ENCODE measurements at regions not wholly inside any gene's neighbourhood (a gene's known extent, or its start where the extent isn't known, plus 50 kb on each side); places are given as distances from the start of the nearest gene placed in this dataset.

DNA sequence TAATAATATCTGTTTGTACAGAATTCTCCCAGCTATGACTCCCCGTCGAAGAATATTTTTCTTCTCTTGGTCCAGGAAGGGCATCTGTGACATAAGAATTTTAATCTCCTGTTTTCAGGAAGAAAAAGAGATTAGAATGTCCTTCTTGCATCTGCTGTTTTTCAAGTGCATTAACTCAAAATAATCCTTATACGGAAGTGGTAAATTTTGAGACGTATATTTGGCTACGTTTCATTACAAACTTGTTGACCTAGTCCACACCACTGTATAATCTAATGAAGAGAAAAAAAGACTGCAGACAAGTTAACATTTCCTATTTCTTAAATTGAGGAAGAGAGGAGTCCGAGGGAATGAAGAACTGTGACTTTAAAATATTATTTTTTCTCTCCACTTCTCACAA lies 959.9 kb downstream of the DIAPH3 start:
- no peak overlapping the region for H4K12ac ChIP-seq (ENCODE audit: low read depth, low read length)
- no peak for DNase-seq
- H3K4me2 ChIP-seq (ENCODE audit: low read length) = no peak overlapping the region
- no peak overlapping the region for H2AFZ ChIP-seq (ENCODE audit: insufficient read depth, low read length, poor library complexity)
- no peaks in the 10 kb centered on the region for H3K27me3 ChIP-seq (ENCODE audit: insufficient read depth, low read length)
- no peak overlapping the region for H3K18ac ChIP-seq (ENCODE audit: low read length)
- H3K4me1 ChIP-seq (ENCODE audit: control insufficient read depth in 1 of 2, insufficient read depth in 2 of 2, low read length in 2 of 2) = no peaks in the 10 kb centered on the region
- no peak overlapping the region for H4K91ac ChIP-seq (ENCODE audit: low read depth, low read length)
- H2BK12ac ChIP-seq (ENCODE audit: low read length) = no peak overlapping the region
- H3K4me3 ChIP-seq (ENCODE audit: low read depth, low read length) = no peak overlapping the region
- H3K9ac ChIP-seq (ENCODE audit: low read length) = no peak overlapping the region
- no peak overlapping the region for H3K23ac ChIP-seq (ENCODE audit: low read length)
- peaks cover 2% of the 10 kb centered on the region for H3K79me1 ChIP-seq (ENCODE audit: low read length)
- no peaks in the 10 kb centered on the region for H3K9me3 ChIP-seq (ENCODE audit: insufficient read depth, low read depth, low read length)
- no peak overlapping the region for H2BK120ac ChIP-seq (ENCODE audit: insufficient read depth, low read length, poor library complexity)
- WGBS (ENCODE audit: extremely low coverage, insufficient coverage, insufficient read length) = no CpG with 5 or more reads among the region's 6 CpGs
- no peak overlapping the region for H2AK5ac ChIP-seq (ENCODE audit: low read length)
- no peaks in the 10 kb centered on the region for H3K36me3 ChIP-seq (ENCODE audit: control insufficient read depth in 1 of 2, insufficient read depth in 2 of 2, low read length in 2 of 2)
- no peak overlapping the region for H3K4ac ChIP-seq (ENCODE audit: low read depth, low read length)
- no peak overlapping the region for H3K14ac ChIP-seq (ENCODE audit: low read length)
- no peak overlapping the region for H2BK5ac ChIP-seq (ENCODE audit: low read depth, low read length, poor library complexity)
- H4K8ac ChIP-seq (ENCODE audit: low read depth, low read length) = no peak overlapping the region
- no peak overlapping the region for H3K27ac ChIP-seq (ENCODE audit: low read depth, low read length)
- H3K79me2 ChIP-seq (ENCODE audit: control insufficient read depth, insufficient read depth, low read length, poor library complexity) = no peaks in the 10 kb centered on the region

GRCh38 chr13:59205501-59205900 lies 958.2 kb downstream of the DIAPH3 start:
- no peak overlapping the region for H4K8ac ChIP-seq (ENCODE audit: low read depth, low read length)
- no CpG with 5 or more reads among the region's 5 CpGs for WGBS (ENCODE audit: extremely low coverage, insufficient coverage, insufficient read length)

DNA sequence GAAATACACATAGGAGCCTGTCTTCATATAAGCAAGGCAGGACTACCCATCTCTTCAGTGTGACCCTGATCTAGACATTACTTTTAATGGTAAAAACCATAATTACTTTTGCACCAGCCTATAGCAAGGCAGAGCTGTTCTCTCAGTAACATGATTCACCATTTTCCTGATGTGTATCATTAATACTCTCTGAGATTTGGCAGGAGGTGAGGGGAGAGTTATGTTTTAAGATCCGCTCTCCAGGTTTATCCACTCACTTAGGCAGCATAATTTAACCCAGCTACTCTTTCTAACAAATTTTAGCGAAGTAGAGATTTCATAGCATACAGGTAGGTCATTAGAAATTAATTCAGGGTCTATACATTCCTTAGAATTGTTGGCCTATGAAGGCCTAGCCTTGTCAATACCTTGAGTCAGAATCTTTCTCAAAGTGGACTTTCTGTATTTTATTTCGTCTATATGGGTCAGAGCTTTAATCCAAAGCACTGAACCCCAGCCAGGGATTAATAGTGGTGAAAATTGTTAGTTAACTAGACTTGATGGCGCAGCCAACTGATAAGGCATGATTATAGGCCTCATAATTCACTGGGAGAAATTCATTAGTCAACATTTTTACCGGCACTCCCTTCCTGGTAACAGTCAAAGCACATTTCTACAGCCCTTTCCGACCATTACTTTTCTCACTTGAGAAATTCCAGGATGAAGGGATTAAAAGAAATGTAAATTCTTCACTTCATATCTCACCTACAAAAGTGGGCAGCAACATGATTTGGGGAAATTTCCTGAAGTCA lies 955.1 kb downstream of the DIAPH3 start:
- DNase-seq = no peak
- no peak overlapping the region for H2BK12ac ChIP-seq (ENCODE audit: low read length)
- H3K9ac ChIP-seq (ENCODE audit: low read length) = no peak overlapping the region
- no peak overlapping the region for H3K23ac ChIP-seq (ENCODE audit: low read length)
- no peaks in the 10 kb centered on the region for H3K36me3 ChIP-seq (ENCODE audit: control insufficient read depth in 1 of 2, insufficient read depth in 2 of 2, low read length in 2 of 2)
- H3K14ac ChIP-seq (ENCODE audit: low read length) = no peak overlapping the region
- no CpG with 5 or more reads among the region's 6 CpGs for WGBS (ENCODE audit: extremely low coverage, insufficient coverage, insufficient read length)
- no peak overlapping the region for H2BK5ac ChIP-seq (ENCODE audit: low read depth, low read length, poor library complexity)
- no peak overlapping the region for H3K4ac ChIP-seq (ENCODE audit: low read depth, low read length)
- no peak overlapping the region for H2AK5ac ChIP-seq (ENCODE audit: low read length)
- H3K9me3 ChIP-seq (ENCODE audit: insufficient read depth, low read depth, low read length) = no peaks in the 10 kb centered on the region
- no peak overlapping the region for H3K27ac ChIP-seq (ENCODE audit: low read depth, low read length)
- H3K18ac ChIP-seq (ENCODE audit: low read length) = no peak overlapping the region
- H3K79me1 ChIP-seq (ENCODE audit: low read length) = no peaks in the 10 kb centered on the region
- no peak overlapping the region for H2BK120ac ChIP-seq (ENCODE audit: insufficient read depth, low read length, poor library complexity)
- no peak overlapping the region for H4K12ac ChIP-seq (ENCODE audit: low read depth, low read length)
- H3K4me2 ChIP-seq (ENCODE audit: low read length) = no peak overlapping the region
- no peak overlapping the region for H3K4me3 ChIP-seq (ENCODE audit: low read depth, low read length)
- no peaks in the 10 kb centered on the region for H3K27me3 ChIP-seq (ENCODE audit: insufficient read depth, low read length)
- H4K91ac ChIP-seq (ENCODE audit: low read depth, low read length) = no peak overlapping the region
- H2AFZ ChIP-seq (ENCODE audit: insufficient read depth, low read length, poor library complexity) = no peak overlapping the region
- no peaks in the 10 kb centered on the region for H3K79me2 ChIP-seq (ENCODE audit: control insufficient read depth, insufficient read depth, low read length, poor library complexity)
- no peak overlapping the region for H4K8ac ChIP-seq (ENCODE audit: low read depth, low read length)
- no peaks in the 10 kb centered on the region for H3K4me1 ChIP-seq (ENCODE audit: control insufficient read depth in 1 of 2, insufficient read depth in 2 of 2, low read length in 2 of 2)

More at GRCh38 chr13:59205501-59205900, 958.2 kb downstream of the DIAPH3 start:
- no peaks in the 10 kb centered on the region for H3K4me1 ChIP-seq (ENCODE audit: control insufficient read depth in 1 of 2, insufficient read depth in 2 of 2, low read length in 2 of 2)
- no peaks in the 10 kb centered on the region for H3K9me3 ChIP-seq (ENCODE audit: insufficient read depth, low read depth, low read length)
- no peak overlapping the region for H3K4me3 ChIP-seq (ENCODE audit: low read depth, low read length)
- H3K36me3 ChIP-seq (ENCODE audit: control insufficient read depth in 1 of 2, insufficient read depth in 2 of 2, low read length in 2 of 2) = no peaks in the 10 kb centered on the region
- no peak overlapping the region for H4K91ac ChIP-seq (ENCODE audit: low read depth, low read length)
- no peak overlapping the region for H3K14ac ChIP-seq (ENCODE audit: low read length)
- H3K18ac ChIP-seq (ENCODE audit: low read length) = no peak overlapping the region
- no peak overlapping the region for H2BK12ac ChIP-seq (ENCODE audit: low read length)
- H3K4me2 ChIP-seq (ENCODE audit: low read length) = no peak overlapping the region
- H3K79me2 ChIP-seq (ENCODE audit: control insufficient read depth, insufficient read depth, low read length, poor library complexity) = no peaks in the 10 kb centered on the region
- no peaks in the 10 kb centered on the region for H3K27me3 ChIP-seq (ENCODE audit: insufficient read depth, low read length)
- no peak overlapping the region for H2BK120ac ChIP-seq (ENCODE audit: insufficient read depth, low read length, poor library complexity)
- H2BK5ac ChIP-seq (ENCODE audit: low read depth, low read length, poor library complexity) = no peak overlapping the region
- H3K4ac ChIP-seq (ENCODE audit: low read depth, low read length) = no peak overlapping the region
- H4K12ac ChIP-seq (ENCODE audit: low read depth, low read length) = no peak overlapping the region
- peaks cover 2% of the 10 kb centered on the region for H3K79me1 ChIP-seq (ENCODE audit: low read length)
- H3K9ac ChIP-seq (ENCODE audit: low read length) = no peak overlapping the region
- H2AK5ac ChIP-seq (ENCODE audit: low read length) = no peak overlapping the region
- H3K23ac ChIP-seq (ENCODE audit: low read length) = no peak overlapping the region
- no peak overlapping the region for H2AFZ ChIP-seq (ENCODE audit: insufficient read depth, low read length, poor library complexity)
- no peak for DNase-seq
- H3K27ac ChIP-seq (ENCODE audit: low read depth, low read length) = no peak overlapping the region

DNA sequence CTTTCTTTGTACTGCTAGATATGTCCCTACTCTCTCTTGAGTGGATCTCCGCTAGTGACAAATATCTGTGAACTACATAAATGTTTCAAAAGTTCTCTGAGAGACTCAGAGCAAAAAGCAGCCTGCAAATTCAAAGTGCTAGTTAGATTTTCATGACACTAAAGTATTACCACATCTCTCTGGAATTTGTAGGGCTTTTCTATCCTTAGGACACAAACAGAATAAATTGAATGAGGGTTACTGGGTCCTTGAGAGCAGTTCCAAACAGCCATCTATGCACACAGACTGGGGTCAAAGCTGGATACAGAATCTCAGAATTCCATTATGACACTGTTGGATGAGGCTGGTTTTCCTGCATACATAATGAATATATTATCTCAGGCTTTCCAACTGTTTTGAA lies 953.2 kb downstream of the DIAPH3 start:
- H3K4me3 ChIP-seq (ENCODE audit: low read depth, low read length) = no peak overlapping the region
- H2BK5ac ChIP-seq (ENCODE audit: low read depth, low read length, poor library complexity) = no peak overlapping the region
- H3K4ac ChIP-seq (ENCODE audit: low read depth, low read length) = no peak overlapping the region
- no peaks in the 10 kb centered on the region for H3K4me1 ChIP-seq (ENCODE audit: control insufficient read depth in 1 of 2, insufficient read depth in 2 of 2, low read length in 2 of 2)
- H2AFZ ChIP-seq (ENCODE audit: insufficient read depth, low read length, poor library complexity) = no peak overlapping the region
- H2BK120ac ChIP-seq (ENCODE audit: insufficient read depth, low read length, poor library complexity) = no peak overlapping the region
- no peak overlapping the region for H3K27ac ChIP-seq (ENCODE audit: low read depth, low read length)
- H3K4me2 ChIP-seq (ENCODE audit: low read length) = no peak overlapping the region
- no peaks in the 10 kb centered on the region for H3K79me2 ChIP-seq (ENCODE audit: control insufficient read depth, insufficient read depth, low read length, poor library complexity)
- no peak for DNase-seq
- H3K79me1 ChIP-seq (ENCODE audit: low read length) = no peaks in the 10 kb centered on the region
- H2AK5ac ChIP-seq (ENCODE audit: low read length) = no peak overlapping the region
- H4K91ac ChIP-seq (ENCODE audit: low read depth, low read length) = no peak overlapping the region
- H3K14ac ChIP-seq (ENCODE audit: low read length) = no peak overlapping the region
- no peaks in the 10 kb centered on the region for H3K36me3 ChIP-seq (ENCODE audit: control insufficient read depth in 1 of 2, insufficient read depth in 2 of 2, low read length in 2 of 2)
- H3K18ac ChIP-seq (ENCODE audit: low read length) = no peak overlapping the region
- H4K8ac ChIP-seq (ENCODE audit: low read depth, low read length) = no peak overlapping the region
- H4K12ac ChIP-seq (ENCODE audit: low read depth, low read length) = no peak overlapping the region
- no peak overlapping the region for H3K23ac ChIP-seq (ENCODE audit: low read length)
- H3K9me3 ChIP-seq (ENCODE audit: insufficient read depth, low read depth, low read length) = no peaks in the 10 kb centered on the region
- no peak overlapping the region for H2BK12ac ChIP-seq (ENCODE audit: low read length)
- no peaks in the 10 kb centered on the region for H3K27me3 ChIP-seq (ENCODE audit: insufficient read depth, low read length)
- H3K9ac ChIP-seq (ENCODE audit: low read length) = no peak overlapping the region
- no CpG with 5 or more reads among the region's 1 CpG for WGBS (ENCODE audit: extremely low coverage, insufficient coverage, insufficient read length)

Measured in trophoblast cell (in vitro differentiated cells and primary cell).